RWPE2 (cell line): ENCODE measurements at regions not wholly inside any gene's neighbourhood (a gene's known extent, or its start where the extent isn't known, plus 50 kb on each side); places are given as distances from the start of the nearest gene placed in this dataset.

Experiments used
- ATAC-seq: fragments of 200-7000 bp; cut with Tn5 transposase; 3 replicates; pipeline ENCODE4 v1.9.1; 2021; ENCODE audit warnings: low read depth
- DNase-seq: peaks from one replicate; pipeline ENCODE4 v3.0.0-alpha.2; 2020; ENCODE audit warnings: low spot score
- H3K27ac ChIP-seq: fragments of 450-650 bp; 2 replicates; pipeline ENCODE4 v1.5.1; 2017; ENCODE audit warnings: mild to moderate bottlenecking; ENCODE audit not compliant: poor library complexity, severe bottlenecking
- H3K27me3 ChIP-seq: fragments of 250-450 bp; sonication (Bioruptor Pico); 2 replicates; pipeline ENCODE4 v1.5.1; 2021; ENCODE audit warnings: mild to moderate bottlenecking, moderate library complexity; ENCODE audit not compliant: insufficient read depth, poor library complexity, severe bottlenecking
- H3K36me3 ChIP-seq: fragments of 250-450 bp; sonication (Bioruptor Pico); 2 replicates; pipeline ENCODE4 v1.5.1; 2020; ENCODE audit warnings: low read depth, mild to moderate bottlenecking, moderate library complexity
- H3K4me1 ChIP-seq: fragments of 250-450 bp; sonication (Bioruptor Pico); 2 replicates; pipeline ENCODE4 v1.5.1; 2021; ENCODE audit warnings: mild to moderate bottlenecking, moderate library complexity; ENCODE audit not compliant: insufficient read depth, poor library complexity, severe bottlenecking
- H3K4me3 ChIP-seq: fragments of 250-450 bp; sonication (Bioruptor Pico); 2 replicates; pipeline ENCODE4 v1.5.1; 2021; ENCODE audit warnings: mild to moderate bottlenecking, moderate library complexity; ENCODE audit not compliant: severe bottlenecking
- H3K9me3 ChIP-seq: fragments of 250-450 bp; sonication (Bioruptor Pico); 2 replicates; pipeline ENCODE4 v1.5.1; 2021; ENCODE audit warnings: mild to moderate bottlenecking, moderate library complexity; ENCODE audit not compliant: severe bottlenecking
- TF ChIP-seq, protein P1 (sequence below): fragments of 450-650 bp; IDR thresholded peaks from one replicate; pipeline ENCODE4 v1.5.1; 2017; ENCODE audit warnings: mild to moderate bottlenecking, moderate library complexity; ENCODE audit not compliant: poor library complexity, severe bottlenecking

DNA sequence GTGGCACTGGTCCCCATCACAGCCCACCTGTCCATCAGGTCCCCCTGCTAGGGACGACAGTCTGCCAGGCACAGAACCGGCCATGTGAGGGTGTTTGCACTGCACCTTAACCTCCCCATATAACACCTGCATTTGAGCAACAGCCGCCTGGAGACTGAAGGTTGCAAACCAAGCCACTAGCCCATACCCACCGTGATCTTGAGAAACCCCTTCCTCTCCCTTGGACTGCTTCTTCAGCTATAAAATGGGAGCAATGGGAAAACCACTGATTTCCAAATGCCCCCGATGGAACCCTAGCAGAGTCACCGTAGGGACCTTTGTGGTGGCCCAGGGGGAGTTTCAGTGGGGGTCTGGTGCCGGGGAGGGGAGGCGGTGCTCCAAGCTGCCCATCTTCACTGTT, 120.1 kb downstream of the NPTX2 start:
- TF ChIP-seq, protein P1, sequence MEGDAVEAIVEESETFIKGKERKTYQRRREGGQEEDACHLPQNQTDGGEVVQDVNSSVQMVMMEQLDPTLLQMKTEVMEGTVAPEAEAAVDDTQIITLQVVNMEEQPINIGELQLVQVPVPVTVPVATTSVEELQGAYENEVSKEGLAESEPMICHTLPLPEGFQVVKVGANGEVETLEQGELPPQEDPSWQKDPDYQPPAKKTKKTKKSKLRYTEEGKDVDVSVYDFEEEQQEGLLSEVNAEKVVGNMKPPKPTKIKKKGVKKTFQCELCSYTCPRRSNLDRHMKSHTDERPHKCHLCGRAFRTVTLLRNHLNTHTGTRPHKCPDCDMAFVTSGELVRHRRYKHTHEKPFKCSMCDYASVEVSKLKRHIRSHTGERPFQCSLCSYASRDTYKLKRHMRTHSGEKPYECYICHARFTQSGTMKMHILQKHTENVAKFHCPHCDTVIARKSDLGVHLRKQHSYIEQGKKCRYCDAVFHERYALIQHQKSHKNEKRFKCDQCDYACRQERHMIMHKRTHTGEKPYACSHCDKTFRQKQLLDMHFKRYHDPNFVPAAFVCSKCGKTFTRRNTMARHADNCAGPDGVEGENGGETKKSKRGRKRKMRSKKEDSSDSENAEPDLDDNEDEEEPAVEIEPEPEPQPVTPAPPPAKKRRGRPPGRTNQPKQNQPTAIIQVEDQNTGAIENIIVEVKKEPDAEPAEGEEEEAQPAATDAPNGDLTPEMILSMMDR: no peak
- Histone ChIP-seq H3K27ac (no peak overlapping the region), H3K27me3 (no peaks in the 10 kb centered on the region), H3K36me3 (no peaks in the 10 kb centered on the region), H3K4me1 (no peaks in the 10 kb centered on the region), H3K4me3 (no peak overlapping the region), H3K9me3 (no peaks in the 10 kb centered on the region)
- ATAC-seq (no peak), DNase-seq (no peak)

DNA sequence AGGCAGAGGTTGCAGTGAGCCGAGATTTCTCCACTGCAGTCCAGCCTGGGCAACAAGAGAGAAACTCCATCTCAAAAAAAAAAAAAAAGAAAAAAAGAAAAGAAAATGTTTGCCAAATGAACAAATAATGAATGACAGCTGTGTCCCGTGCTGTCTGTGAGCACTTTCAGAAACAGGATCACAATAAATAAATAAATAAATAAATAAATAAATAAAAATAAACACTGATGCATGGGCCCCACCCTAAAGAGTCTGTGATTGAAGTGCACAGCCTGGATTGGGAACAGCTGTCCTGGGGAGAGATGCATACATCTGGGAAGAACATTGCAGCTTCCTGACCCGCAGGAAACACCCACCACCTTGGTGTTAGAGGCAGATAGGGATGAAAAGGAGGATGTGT, 123.6 kb downstream of the NPTX2 start:
- Histone ChIP-seq H3K27ac (no peak overlapping the region), H3K36me3 (no peaks in the 10 kb centered on the region), H3K27me3 (no peaks in the 10 kb centered on the region), H3K4me3 (no peak overlapping the region), H3K9me3 (no peaks in the 10 kb centered on the region), H3K4me1 (no peaks in the 10 kb centered on the region)
- ATAC-seq (no peak), DNase-seq (no peak)
- TF ChIP-seq, protein P1: no peak

DNA sequence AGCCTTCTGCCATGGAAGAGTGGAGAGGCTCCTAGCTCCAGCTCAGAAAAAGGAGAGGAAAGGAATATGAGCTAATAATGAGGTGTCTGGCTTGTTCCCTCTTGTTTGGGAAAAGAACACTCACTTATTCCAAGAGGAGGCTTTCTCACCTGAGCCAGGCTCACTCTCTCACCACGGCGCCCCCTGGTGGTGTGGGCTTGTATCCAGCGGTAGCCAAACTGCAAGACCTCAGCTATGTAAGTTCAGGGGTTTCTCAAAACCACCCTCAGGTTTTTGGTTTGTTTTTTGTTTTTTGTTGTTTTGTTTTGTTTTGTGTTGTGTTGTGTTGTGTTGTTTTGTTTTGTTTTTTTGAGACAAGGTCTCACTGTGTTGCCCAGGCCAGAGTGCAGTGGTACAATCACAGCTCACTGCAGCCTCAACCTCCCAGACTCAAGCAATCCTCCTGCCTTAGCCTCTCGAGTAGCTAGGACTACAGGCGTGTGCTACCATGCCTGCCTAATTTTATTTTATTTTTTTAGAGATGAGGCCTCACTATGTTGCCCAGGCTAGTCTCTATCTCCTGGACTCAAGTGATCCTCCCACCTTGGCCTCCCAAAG, 124.0 kb downstream of the TMEM130 start:
- H3K36me3 ChIP-seq: no peaks in the 10 kb centered on the region
- DNase-seq (no peak), ATAC-seq (peak; percentile 61; the same call in 2 of the 3 replicates)
- no peaks in the 10 kb centered on the region for H3K4me1 ChIP-seq
- TF ChIP-seq, protein P1: peak; percentile 86
- H3K27ac ChIP-seq: no peak overlapping the region
- H3K27me3 ChIP-seq: no peaks in the 10 kb centered on the region
- H3K9me3 ChIP-seq: no peaks in the 10 kb centered on the region
- no peak overlapping the region for H3K4me3 ChIP-seq

DNA sequence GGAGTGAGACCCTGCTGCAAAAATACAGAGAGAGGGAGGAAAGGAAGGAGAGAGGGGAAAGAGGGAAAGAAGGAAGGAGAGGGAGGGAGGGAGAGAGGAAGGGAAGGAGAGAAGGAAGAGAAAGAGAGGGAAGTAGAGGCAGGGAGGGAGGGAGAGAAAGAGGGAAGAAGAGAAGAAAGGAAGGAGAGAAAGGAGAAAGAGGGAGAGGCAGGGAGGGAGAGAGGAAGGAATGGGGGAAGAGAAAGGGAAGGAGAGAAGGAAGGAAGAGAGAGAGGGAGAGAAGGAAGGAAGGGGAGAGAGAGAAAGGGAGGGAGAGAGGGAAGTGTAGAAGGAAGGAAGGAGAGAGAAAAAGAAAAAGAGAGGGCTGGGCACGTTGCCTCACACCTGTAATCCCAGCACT, 121.7 kb downstream of the TMEM130 start:
- DNase-seq: no peak
- H3K9me3 ChIP-seq: no peaks in the 10 kb centered on the region
- H3K36me3 ChIP-seq: no peaks in the 10 kb centered on the region
- no peak for ATAC-seq
- H3K27ac ChIP-seq: no peak overlapping the region
- no peaks in the 10 kb centered on the region for H3K27me3 ChIP-seq
- no peak overlapping the region for H3K4me3 ChIP-seq
- no peaks in the 10 kb centered on the region for H3K4me1 ChIP-seq
- TF ChIP-seq, protein P1: no peak

DNA sequence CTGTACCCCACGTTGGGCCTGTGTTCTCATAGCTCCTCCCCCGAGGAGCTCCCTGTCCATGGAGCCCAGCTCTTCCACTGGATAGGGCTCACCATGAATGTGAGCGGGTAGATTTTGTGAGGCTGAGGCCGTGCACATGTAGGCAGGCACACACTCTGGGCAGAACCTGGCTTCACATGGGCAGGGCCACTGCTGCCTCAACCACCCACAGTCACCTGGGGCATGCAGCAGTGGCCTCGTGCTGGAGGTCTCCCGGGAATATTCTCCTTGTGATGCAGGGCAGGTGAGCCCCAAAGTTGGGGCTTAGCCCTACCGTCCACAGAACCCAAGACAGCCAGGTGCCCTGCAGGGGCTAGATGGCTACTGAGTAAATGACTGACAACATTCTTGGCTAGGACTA, 116.6 kb downstream of the TMEM130 start:
- no peak for ATAC-seq
- TF ChIP-seq, protein P1: no peak
- Histone ChIP-seq H3K4me1 (no peaks in the 10 kb centered on the region), H3K27me3 (no peaks in the 10 kb centered on the region), H3K36me3 (no peaks in the 10 kb centered on the region), H3K27ac (no peak overlapping the region), H3K9me3 (no peaks in the 10 kb centered on the region), H3K4me3 (no peak overlapping the region)
- DNase-seq: no peak
